ENCODE measurements at regions not wholly inside any gene's neighbourhood (a gene's known extent, or its start where the extent isn't known, plus 50 kb on each side); places are given as distances from the start of the nearest gene placed in this dataset.

DNA sequence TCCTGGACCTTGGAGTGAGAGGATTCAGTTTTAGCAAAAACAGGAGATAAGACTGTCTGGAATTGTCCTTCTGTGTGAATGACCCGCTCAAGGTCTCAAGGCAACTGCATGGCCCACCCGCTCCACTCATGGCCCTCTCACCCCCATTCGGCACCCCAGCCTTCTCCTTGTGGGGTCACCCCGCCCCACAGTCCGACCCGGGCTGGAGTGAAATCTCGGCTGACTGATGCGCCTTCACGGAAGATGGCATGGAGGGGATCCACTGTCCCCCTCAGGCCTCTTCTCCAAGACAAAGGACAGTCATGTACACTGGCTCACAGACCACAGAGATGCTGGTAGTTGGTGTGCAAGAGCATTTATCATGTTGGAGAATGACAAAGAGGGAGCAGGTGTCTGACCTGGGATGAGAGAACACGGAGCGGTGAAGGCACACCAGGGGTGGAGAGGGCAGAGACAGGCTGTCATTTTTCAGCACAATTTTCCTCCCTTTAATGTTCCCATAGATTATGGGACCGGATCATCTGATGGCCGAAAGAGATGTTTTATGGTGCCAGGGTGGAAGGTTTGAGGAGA, 391.9 kb upstream of the TNRC6C start:
- Mint-ChIP-seq H3K27me3 (peaks cover 84% of the 10 kb centered on the region), H3K4me1 (peaks cover 5% of the 10 kb centered on the region), H3K36me3 (no peaks in the 10 kb centered on the region), H3K27ac (no peak overlapping the region), H3K4me3 (no peak overlapping the region), H3K9me3 (no peaks in the 10 kb centered on the region)
- no peak for ATAC-seq

DNA sequence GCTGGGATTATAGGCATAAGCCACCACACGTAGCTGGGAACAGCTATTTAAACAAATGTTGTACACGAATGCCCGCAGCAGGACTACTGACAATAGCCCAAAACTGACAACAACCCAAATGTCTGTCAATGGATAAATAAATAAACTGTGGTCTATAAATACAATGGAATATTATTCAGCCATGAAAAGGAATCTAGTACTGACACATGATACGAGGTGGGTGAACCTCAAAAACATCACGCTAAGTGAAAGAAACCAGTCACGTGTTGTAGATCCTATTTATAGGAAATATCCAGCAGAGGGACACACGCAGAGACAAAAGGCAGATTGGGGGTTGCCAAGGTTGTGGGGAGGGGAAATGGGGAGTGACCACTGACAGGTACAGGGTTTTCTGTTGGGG, 390.0 kb upstream of the TNRC6C start:
- Mint-ChIP-seq H3K4me3 (no peak overlapping the region), H3K36me3 (no peaks in the 10 kb centered on the region), H3K27ac (no peak overlapping the region), H3K4me1 (peaks cover 11% of the 10 kb centered on the region), H3K27me3 (peaks cover 94% of the 10 kb centered on the region), H3K9me3 (no peaks in the 10 kb centered on the region)
- no peak for ATAC-seq

DNA sequence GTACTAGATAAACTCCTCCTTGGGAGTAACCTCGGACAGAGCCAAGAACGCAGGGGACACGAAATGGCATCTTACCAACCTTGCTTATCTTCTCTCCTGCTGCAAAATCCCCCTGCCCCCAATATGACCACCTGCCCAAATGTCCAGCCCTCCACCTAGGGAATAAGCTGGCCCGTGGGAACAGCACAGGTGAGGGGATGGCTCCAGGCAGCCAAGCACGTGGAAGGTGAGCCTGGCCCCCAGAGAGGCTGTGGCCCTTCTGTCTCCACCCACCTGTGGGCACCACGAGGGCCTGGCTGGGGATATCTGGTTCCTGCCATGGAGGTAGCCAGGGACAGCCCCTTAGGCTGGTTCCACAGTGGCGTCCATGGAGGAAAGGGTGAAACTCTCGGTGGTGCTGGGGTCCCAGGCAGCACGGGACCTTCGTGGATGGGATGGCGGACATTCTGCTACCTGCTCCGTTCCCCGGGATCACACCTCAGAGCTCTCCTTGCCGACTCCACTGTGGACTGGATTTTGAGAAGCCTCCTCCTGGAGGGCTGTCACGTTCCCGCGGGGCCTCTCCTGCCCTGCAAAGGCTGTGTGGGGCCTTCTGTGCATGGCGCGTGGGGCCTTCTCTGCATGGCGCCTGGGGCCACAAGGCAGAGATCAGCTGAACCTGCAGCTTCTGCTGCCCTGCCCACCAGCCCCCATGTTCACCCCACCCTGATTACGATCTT, 388.5 kb upstream of the TNRC6C start:
- Mint-ChIP-seq H3K9me3 (no peaks in the 10 kb centered on the region), H3K27ac (no peak overlapping the region), H3K4me3 (no peak overlapping the region), H3K27me3 (peaks cover 91% of the 10 kb centered on the region), H3K4me1 (peaks cover 11% of the 10 kb centered on the region), H3K36me3 (no peaks in the 10 kb centered on the region)
- no peak for ATAC-seq

DNA sequence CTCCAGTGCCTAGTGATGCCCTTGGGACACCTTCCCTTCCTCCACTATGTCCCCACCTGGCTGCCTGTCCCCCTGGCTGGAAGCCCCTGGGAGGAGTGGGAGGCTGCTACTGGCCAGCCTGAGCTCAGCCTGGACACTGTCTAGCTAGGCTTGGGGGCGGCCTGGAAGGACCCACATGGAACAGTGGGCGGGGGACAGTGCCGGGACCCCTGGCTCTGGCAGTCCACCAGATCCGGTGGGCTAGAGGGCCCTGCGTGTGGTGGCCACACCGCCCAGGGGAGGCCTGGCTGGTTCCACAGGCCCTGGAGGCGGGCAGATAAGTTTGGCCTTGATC, 388.0 kb upstream of the TNRC6C start:
- Mint-ChIP-seq H3K27ac (no peak overlapping the region), H3K27me3 (peaks cover 86% of the 10 kb centered on the region), H3K4me1 (peaks cover 11% of the 10 kb centered on the region), H3K9me3 (no peaks in the 10 kb centered on the region), H3K36me3 (no peaks in the 10 kb centered on the region), H3K4me3 (no peak overlapping the region)
- no peak for ATAC-seq

DNA sequence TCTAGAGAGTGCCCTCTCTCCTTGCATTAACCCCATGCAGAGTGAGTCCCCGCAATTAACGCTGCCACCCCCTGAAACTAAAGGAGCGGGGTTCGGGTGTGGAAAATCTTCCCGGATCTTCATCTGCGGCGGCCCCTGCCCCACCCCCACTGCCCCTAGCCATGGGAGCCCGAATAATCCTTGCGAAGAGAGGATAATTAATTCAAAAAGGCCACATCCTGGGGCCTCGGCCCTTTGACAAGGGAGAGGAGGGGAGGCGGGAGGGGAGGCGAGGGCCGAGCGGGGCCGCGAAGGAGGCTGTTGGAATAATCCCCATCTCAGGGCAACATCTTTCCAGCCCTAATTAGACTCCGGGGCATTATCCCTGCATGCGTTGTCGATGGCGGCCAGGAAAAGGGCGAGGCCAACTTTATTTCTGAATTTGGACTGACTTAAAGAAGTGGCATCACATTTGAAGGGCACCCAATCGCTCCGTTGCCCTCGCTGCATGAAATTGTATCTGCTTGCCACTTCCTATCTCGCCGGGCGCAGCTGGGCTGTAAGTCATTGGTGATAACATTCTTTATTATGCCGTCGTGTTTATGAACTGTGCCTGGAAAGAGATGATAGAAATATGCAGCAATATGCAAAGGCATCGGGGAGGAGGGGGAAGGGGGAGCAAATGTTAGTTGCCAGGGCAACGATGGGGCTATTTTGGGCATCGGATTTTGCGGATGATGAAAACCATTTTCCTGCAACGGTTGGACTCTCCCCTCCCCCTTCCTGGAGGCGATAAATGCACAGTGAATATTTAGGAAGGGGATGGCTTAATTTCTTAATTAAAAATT, 387.1 kb upstream of the TNRC6C start:
- peaks cover 78% of the 10 kb centered on the region for H3K27me3 Mint-ChIP-seq
- no peak for ATAC-seq
- H3K9me3 Mint-ChIP-seq = no peaks in the 10 kb centered on the region
- H3K4me1 Mint-ChIP-seq = peaks cover 11% of the 10 kb centered on the region
- H3K36me3 Mint-ChIP-seq = no peaks in the 10 kb centered on the region
- no peak overlapping the region for H3K27ac Mint-ChIP-seq
- H3K4me3 Mint-ChIP-seq = peak overlapping the region; percentile 5

DNA sequence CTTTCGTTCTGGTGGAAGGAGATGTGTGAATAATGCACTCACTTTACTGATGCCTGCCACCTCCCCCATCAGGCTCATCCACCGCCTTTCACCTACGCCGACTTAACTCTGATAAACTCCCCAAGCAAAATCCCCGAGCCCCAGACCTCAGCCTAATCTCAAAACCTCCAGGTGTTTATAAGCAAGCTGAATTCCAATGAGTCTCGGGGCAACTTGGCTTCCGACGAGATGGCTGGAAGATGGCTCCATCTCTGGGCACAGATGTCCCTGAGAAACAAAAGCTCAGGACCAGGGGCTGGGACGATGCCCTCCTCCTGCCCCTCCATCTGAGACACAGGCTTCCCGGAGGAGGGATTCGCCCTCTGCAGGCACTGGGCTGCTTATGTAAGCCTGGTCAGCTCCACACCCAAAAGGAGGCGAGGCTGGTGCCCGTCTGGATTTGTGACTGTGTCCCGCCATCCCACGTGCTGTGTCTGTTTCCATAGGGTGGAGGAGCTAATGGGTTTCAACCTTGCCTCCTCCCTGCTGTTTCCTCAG, 386.4 kb upstream of the TNRC6C start:
- no peaks in the 10 kb centered on the region for H3K9me3 Mint-ChIP-seq
- peaks cover 70% of the 10 kb centered on the region for H3K27me3 Mint-ChIP-seq
- H3K4me3 Mint-ChIP-seq = no peak overlapping the region

DNA sequence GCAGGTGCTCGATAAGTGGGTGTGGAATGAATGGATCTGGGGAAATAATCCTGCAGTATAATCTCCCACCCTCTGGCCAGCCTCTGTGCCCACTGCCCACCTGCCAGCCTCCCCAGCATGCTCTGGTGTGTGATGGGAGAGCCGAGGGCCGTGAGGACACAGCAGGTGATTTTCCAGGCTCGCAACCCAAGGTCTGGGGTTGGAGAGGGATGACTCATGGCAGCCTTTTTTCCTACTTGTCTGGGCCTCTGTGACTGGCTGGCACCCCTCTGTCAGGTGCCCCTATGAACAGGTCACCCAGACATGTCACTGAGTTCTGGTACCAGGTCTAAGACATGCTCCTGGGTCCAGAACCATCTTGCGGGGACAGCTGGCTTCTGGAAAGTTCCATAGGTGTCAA, 385.7 kb upstream of the TNRC6C start:
- Mint-ChIP-seq H3K36me3 (no peaks in the 10 kb centered on the region), H3K27me3 (peaks cover 64% of the 10 kb centered on the region), H3K4me1 (peaks cover 11% of the 10 kb centered on the region), H3K9me3 (no peaks in the 10 kb centered on the region), H3K27ac (no peak overlapping the region), H3K4me3 (no peak overlapping the region)
- no peak for ATAC-seq

More for the DNA sequence above, 386.4 kb upstream of the TNRC6C start:
- H3K4me1 Mint-ChIP-seq = peaks cover 11% of the 10 kb centered on the region
- no peaks in the 10 kb centered on the region for H3K36me3 Mint-ChIP-seq
- H3K27ac Mint-ChIP-seq = no peak overlapping the region
- no peak for ATAC-seq

DNA sequence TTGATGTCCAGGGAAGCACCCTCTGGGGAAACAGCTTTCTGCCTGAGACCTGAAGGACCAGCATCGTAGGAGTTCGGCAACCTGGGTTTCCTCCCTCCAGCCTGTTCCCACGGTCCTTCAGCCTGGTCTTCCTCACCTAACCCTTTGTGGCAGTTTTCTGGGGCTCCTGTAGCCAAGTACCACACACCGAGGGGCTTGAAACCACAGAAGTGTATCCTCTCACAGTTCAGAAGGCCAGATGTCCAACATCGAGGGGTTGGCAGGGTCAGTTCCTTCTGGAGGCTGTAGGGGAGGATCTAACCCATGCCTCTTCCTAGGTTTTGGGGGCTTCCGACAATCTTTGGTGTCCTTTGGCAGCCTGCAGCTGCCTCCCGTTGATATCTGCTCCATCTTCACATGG, 381.0 kb upstream of the TNRC6C start:
- no peaks in the 10 kb centered on the region for H3K36me3 Mint-ChIP-seq
- peaks cover 6% of the 10 kb centered on the region for H3K9me3 Mint-ChIP-seq
- peaks cover 10% of the 10 kb centered on the region for H3K4me1 Mint-ChIP-seq
- H3K27me3 Mint-ChIP-seq = peaks cover 50% of the 10 kb centered on the region
- no peak overlapping the region for H3K4me3 Mint-ChIP-seq
- no peak overlapping the region for H3K27ac Mint-ChIP-seq
- ATAC-seq = no peak

DNA sequence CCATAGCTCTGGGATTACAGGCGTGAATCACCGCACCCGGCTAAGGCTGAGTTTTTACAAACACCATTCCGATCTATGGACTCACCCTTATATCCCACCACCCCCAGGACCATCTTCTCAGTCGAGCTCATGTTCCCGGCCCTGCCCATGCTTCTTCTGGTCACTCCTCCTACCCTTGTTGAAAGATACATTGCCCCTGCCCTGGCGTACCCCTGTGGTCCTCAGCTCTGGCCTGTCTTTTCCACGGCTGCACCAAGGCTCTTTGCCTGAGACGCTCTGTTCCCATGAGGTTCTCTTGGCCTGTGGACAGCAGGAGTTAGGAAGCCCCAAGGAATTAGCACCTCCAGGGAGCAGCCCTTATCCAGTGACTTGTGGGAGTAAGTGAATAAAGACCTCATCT, 379.4 kb upstream of the TNRC6C start:
- Mint-ChIP-seq H3K36me3 (no peaks in the 10 kb centered on the region), H3K9me3 (peaks cover 6% of the 10 kb centered on the region), H3K27me3 (peaks cover 35% of the 10 kb centered on the region), H3K4me3 (no peak overlapping the region), H3K4me1 (peaks cover 10% of the 10 kb centered on the region), H3K27ac (no peak overlapping the region)
- ATAC-seq = no peak

DNA sequence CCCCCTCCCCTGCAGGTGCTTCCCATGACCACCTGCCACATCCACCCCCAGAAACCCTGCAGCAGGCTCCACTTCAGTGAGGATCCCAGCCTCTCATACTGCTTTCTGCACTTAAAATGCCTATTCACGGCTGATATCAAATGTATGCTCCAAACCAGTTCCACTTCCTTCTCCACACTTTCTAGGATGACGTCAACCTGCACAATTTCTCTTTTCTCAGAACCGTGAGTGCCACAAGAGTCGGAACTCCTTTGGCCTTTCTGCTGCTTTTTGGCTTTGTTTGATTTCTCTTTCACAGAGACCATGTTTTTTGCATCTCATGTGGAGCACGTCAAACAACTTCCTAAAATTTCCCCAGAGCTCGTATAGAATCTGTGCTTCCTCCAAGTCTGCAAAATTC, 378.8 kb upstream of the TNRC6C start:
- H3K4me3 Mint-ChIP-seq = no peak overlapping the region
- peaks cover 10% of the 10 kb centered on the region for H3K4me1 Mint-ChIP-seq
- H3K9me3 Mint-ChIP-seq = peaks cover 6% of the 10 kb centered on the region
- H3K36me3 Mint-ChIP-seq = no peaks in the 10 kb centered on the region
- peak; percentile 85 for ATAC-seq
- peaks cover 29% of the 10 kb centered on the region for H3K27me3 Mint-ChIP-seq
- no peak overlapping the region for H3K27ac Mint-ChIP-seq

DNA sequence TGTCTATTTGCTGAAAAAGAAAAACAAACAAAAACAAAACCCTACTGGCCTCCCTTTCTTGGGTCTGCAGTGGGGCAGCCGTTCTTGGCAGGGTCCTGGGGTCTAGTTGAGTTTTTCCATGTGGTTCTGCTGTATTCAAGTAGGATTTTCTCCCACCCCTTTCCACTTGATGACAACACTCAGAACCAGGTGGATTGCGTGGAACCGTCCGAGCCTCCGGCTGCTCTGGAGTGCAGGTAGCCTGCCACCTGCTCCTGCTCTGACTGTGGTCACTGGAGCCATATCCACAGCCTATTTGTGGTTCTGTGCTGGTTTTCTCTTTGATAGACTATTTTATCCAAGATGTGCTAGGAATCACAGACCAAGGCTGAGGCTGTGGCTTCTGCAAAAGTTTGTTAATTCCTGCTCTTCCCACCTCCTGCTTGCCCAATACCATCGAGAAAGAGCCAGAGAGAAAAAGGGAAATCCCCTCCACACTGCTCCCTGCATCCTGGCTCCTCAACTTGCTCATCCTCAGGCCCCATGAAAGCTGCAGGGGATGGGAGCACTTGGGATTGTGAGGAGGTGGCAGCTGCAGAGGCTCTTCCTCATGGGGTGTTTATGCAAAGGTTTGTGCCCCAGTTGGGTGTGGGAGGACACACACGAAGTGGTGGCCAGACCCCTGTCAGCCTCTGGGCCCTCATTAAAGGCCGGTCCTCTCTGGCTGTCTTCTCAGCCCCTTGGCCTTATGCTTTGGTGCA, 377.8 kb upstream of the TNRC6C start:
- Mint-ChIP-seq H3K27ac (no peak overlapping the region), H3K27me3 (peaks cover 35% of the 10 kb centered on the region), H3K4me3 (no peak overlapping the region), H3K4me1 (peaks cover 10% of the 10 kb centered on the region), H3K36me3 (no peaks in the 10 kb centered on the region), H3K9me3 (peaks cover 6% of the 10 kb centered on the region)
- no peak for ATAC-seq

DNA sequence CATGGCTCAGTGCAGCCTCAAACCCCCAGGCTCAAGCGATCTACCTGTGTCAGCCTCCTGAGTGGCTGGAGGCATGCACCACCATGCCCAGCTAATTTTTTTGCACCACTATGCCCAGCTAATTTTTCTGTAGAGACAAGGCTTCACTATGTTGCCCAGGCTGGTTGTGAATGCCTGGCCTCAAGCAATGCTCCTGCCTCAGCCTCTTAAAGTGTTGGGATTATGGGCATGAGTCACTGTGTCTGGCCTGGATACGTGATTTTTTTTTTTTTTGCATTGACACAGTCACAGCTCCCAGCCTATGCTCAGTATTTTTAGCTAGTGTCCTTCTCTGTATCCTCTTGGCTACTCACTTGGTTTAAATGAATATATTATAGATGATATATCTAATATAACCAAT, 377.0 kb upstream of the TNRC6C start:
- ATAC-seq = no peak
- Mint-ChIP-seq H3K27me3 (peaks cover 42% of the 10 kb centered on the region), H3K4me3 (no peak overlapping the region), H3K36me3 (no peaks in the 10 kb centered on the region), H3K9me3 (peaks cover 7% of the 10 kb centered on the region), H3K27ac (no peak overlapping the region), H3K4me1 (peaks cover 10% of the 10 kb centered on the region)

DNA sequence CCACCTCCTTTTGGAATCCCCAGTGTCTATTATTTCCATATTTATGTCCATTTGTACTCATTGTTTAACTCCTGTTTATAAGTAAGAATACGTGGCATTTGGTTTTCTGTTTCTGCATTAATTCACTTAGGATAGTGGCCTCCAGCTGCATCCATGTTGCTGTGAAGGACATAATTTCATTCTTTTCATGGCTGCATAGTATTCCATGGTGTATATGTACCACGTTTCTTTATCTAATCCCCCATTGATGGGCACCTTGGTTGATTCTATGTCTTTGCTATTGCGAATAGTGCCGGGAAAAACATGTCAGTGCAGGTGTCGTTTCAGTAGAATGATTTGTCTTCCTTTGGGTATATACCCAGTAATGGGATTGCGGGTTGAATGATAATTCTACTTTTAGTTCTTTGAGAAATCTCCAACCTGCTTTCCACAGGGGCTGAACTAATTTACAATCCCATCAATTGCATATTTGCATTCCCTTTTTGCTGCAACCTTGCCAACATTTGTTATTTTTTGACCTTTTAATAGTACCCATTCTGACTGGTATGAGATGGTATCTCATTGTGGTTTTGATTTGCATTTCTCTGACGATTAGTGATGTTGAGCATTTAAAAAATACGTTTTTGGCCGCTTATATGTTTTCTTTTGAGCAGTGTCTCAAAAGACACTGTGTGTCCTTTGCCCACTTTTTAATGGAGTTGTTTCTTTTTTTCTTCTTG, 373.2 kb upstream of the TNRC6C start:
- Mint-ChIP-seq H3K4me3 (no peak overlapping the region), H3K9me3 (peaks cover 12% of the 10 kb centered on the region), H3K27me3 (peaks cover 35% of the 10 kb centered on the region), H3K27ac (no peak overlapping the region), H3K36me3 (no peaks in the 10 kb centered on the region), H3K4me1 (peaks cover under 1% of the 10 kb centered on the region)
- no peak for ATAC-seq

DNA sequence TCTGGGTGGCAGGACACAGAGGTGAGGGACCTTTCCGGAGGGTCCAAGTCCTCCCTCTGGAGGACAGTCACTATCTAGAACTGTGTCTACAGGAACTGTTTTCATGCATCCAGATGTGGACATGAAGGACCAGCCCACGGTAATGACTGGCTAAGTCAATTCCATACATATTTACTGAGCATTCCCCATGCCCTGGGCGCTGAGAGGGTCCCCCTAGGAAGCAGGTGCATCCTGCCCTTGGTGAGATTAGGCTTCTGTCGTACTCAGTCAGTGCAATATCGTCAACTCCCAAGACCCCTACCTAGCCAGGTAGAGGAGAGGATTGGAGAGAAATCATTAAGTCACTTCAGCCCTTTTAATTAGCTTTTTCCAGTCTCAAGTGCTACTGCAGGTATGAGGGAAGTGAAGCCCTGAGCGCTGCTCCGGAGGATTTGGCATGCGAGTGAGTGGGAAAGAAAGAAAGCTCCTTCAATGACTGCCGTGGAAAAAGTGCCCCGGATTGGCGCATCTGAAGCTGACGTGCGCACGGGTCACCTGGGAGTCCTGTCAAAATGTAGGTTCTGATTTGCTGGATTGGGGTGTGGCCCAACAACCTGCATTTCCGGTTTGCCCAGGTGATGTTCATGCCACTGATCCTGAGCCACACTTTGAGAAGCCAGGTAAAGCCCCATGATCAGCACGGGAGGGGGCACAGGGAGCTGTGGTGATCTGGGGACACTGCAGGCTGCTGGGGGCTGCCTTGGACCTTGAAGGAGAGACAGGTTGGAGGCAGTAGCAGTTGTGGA, 367.4 kb upstream of the TNRC6C start:
- Mint-ChIP-seq H3K4me3 (no peak overlapping the region), H3K27ac (no peak overlapping the region), H3K9me3 (peaks cover 6% of the 10 kb centered on the region), H3K4me1 (no peaks in the 10 kb centered on the region), H3K36me3 (no peaks in the 10 kb centered on the region), H3K27me3 (peaks cover 38% of the 10 kb centered on the region)
- ATAC-seq = no peak
